Mesothelial cell of epicardium (in vitro differentiated cells): ENCODE measurements at regions not wholly inside any gene's neighbourhood (a gene's known extent, or its start where the extent isn't known, plus 50 kb on each side); places are given as distances from the start of the nearest gene placed in this dataset.

Experiments used
- DNase-seq, 2 experiments: peaks; one replicate each; pipeline ENCODE4 v3.0.0; 2021; ENCODE audit warnings: low spot score in 2 of 2; ENCODE audit not compliant: unreplicated experiment in 2 of 2
- H3K27ac Mint-ChIP-seq: 2 replicates; pipeline ENCODE4 v1.8.0; 2021; ENCODE audit warnings: mixed read lengths
- H3K27me3 Mint-ChIP-seq: 2 replicates; pipeline ENCODE4 v1.8.0; 2021; ENCODE audit warnings: low read depth, mixed read lengths
- H3K36me3 Mint-ChIP-seq: 2 replicates; pipeline ENCODE4 v1.8.0; 2021; ENCODE audit warnings: mixed read lengths
- H3K4me1 Mint-ChIP-seq: 2 replicates; pipeline ENCODE4 v1.8.0; 2021; ENCODE audit warnings: mixed read lengths
- H3K4me3 Mint-ChIP-seq: 2 replicates; pipeline ENCODE4 v1.8.0; 2021; ENCODE audit warnings: mild to moderate bottlenecking, moderate library complexity, mixed read lengths
- H3K9me3 Mint-ChIP-seq: 2 replicates; pipeline ENCODE4 v1.8.0; 2021; ENCODE audit warnings: mixed read lengths
- CTCF ChIP-seq: fragments of 200-600 bp; sonication (generic); IDR thresholded peaks from one replicate; pipeline ENCODE4 v1.5.0; 2021; ENCODE audit warnings: antibody characterized with exemption; ENCODE audit not compliant: unreplicated experiment

GRCh38 chr5:74294231-74294705 is 346.3 kb downstream of the ENC1 start:
- Mint-ChIP-seq H3K27me3 (no peaks in the 10 kb centered on the region), H3K4me3 (no peak overlapping the region), H3K27ac (no peak overlapping the region), H3K36me3 (no peaks in the 10 kb centered on the region), H3K9me3 (no peaks in the 10 kb centered on the region), H3K4me1 (peaks cover 8% of the 10 kb centered on the region)
- no peak for DNase-seq
- no peak for TF ChIP-seq CTCF

- Mint-ChIP-seq H3K4me1 (peaks cover 11% of the 10 kb centered on the region), H3K36me3 (no peaks in the 10 kb centered on the region), H3K4me3 (no peak overlapping the region), H3K9me3 (no peaks in the 10 kb centered on the region), H3K27ac (no peak overlapping the region), H3K27me3 (no peaks in the 10 kb centered on the region)
- TF ChIP-seq CTCF = no peak
- no peak for DNase-seq
Observed at GRCh38 chr5:74293182-74293581, 347.3 kb downstream of the ENC1 start.

DNA sequence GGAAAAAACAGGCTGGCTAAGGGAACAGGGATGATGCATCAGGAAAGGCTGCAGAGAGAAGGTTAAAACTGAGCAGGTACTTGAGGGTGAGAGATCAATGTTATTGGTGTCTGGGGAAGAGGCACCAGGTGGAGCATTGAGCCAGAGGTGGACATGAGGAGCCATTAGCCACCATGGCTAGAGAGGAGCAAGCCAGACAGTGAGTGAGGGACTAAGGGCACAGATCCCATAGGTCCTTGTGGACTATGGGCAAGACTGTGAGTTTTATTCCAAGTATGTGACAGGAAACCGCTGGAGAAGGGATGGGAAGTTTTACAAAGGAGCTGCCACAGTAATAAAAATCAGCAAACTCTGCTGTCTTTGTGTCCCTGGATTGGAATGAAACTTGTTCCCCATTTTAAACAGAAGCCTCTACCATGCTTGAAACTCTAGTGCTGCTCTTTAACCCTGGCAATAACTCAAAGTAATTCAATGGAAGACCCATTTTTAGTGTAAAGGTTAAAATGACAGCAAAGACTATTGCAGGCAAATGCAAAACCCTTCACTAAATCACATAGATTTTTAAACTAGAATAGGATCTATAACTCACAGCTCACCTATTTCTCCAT is 349.8 kb downstream of the ENC1 start:
- no peak overlapping the region for H3K27ac Mint-ChIP-seq
- no peaks in the 10 kb centered on the region for H3K36me3 Mint-ChIP-seq
- H3K4me3 Mint-ChIP-seq = no peak overlapping the region
- TF ChIP-seq CTCF = no peak
- H3K27me3 Mint-ChIP-seq = no peaks in the 10 kb centered on the region
- DNase-seq = no peak
- H3K9me3 Mint-ChIP-seq = no peaks in the 10 kb centered on the region
- H3K4me1 Mint-ChIP-seq = peaks cover 12% of the 10 kb centered on the region

GRCh38 chr5:74289691-74290090 is 350.8 kb downstream of the ENC1 start:
- H3K4me1 Mint-ChIP-seq = peaks cover 12% of the 10 kb centered on the region

DNA sequence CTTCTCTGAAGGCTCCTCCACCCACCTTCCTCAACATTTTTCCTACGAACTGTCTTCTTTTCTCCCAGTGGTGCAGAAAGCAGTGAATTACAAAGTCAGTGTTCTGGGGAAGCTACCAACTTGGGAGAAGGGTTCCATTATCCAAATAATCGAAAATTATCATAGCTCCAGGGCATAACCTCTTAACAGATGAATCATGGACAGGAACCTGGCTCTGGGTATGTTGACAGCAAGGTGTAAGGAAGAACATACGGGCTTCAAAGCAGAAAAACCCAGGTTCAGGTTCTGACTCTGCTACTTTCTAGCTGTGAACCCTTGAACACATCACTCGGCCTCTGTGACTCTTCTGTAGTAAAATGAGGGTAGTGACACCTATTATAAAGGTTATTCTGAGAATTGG is 351.3 kb downstream of the ENC1 start:
- Mint-ChIP-seq H3K36me3 (no peaks in the 10 kb centered on the region), H3K27me3 (no peaks in the 10 kb centered on the region), H3K9me3 (no peaks in the 10 kb centered on the region), H3K4me1 (peaks cover 12% of the 10 kb centered on the region), H3K4me3 (no peak overlapping the region), H3K27ac (no peak overlapping the region)
- no peak for DNase-seq
- TF ChIP-seq CTCF = no peak

More at GRCh38 chr5:74289691-74290090, 350.8 kb downstream of the ENC1 start:
- no peak overlapping the region for H3K4me3 Mint-ChIP-seq
- no peak overlapping the region for H3K27ac Mint-ChIP-seq
- no peak for DNase-seq
- no peaks in the 10 kb centered on the region for H3K9me3 Mint-ChIP-seq
- no peaks in the 10 kb centered on the region for H3K36me3 Mint-ChIP-seq
- H3K27me3 Mint-ChIP-seq = no peaks in the 10 kb centered on the region
- no peak for TF ChIP-seq CTCF
